B cell (primary cell): ENCODE measurements at regions not wholly inside any gene's neighbourhood (a gene's known extent, or its start where the extent isn't known, plus 50 kb on each side); places are given as distances from the start of the nearest gene placed in this dataset.

Experiments
- ATAC-seq: fragments of 200-7000 bp; cut with Tn5 transposase; one replicate; pipeline ENCODE4 v1.10.0; 2021; ENCODE audit warnings: low read depth, mild to moderate bottlenecking, moderate number of reproducible peaks, moderate library complexity
- CTCF ChIA-PET: fragments of 350-600 bp; sonication (Branson Sonifier 250); formaldehyde crosslinking; loops from one replicate; lab custom pipeline; 2021; ENCODE audit warnings: antibody characterized with exemption, inconsistent platforms; lab: Charles Lee
- POLR2A ChIA-PET: fragments of 350-600 bp; sonication (Branson Sonifier 250); formaldehyde crosslinking; loops from one replicate; lab custom pipeline; 2021; ENCODE audit warnings: antibody characterized with exemption; lab: Charles Lee
- DNase-seq: peaks from one replicate; pipeline ENCODE4 v3.0.0; 2013
- H2AFZ ChIP-seq: 2 replicates; pipeline ENCODE4 v1.6.1; 2012; ENCODE audit warnings: mild to moderate bottlenecking, low read depth, low read length; ENCODE audit not compliant: insufficient read depth, poor library complexity, severe bottlenecking
- H3K27ac ChIP-seq, 2 donors: 1 replicate in 1 of 2; 2 replicates in 1 of 2; pipeline ENCODE4 v1.5.1; 2012 to 2013; ENCODE audit warnings: low read length in 2 of 2, mild to moderate bottlenecking in 2 of 2, moderate library complexity in 1 of 2
- H3K27me3 ChIP-seq, 4 experiments: fragments of 200-600 bp in 1 of 4; sonication (generic) in 1 of 4; replicated peaks in 1 of 4; 1 replicate in 2 of 4; 2 replicates in 2 of 4; pipeline versions ENCODE4 v1.6.1 to v1.7.0; 2013 to 2016; ENCODE audit warnings: low read length in 3 of 4, mild to moderate bottlenecking in 2 of 4, mixed read lengths in 1 of 4, moderate library complexity in 1 of 4; ENCODE audit not compliant: insufficient read depth in 4 of 4, control insufficient read depth in 3 of 4; ENCODE audit errors: control extremely low read depth in 1 of 4
- H3K36me3 ChIP-seq, 2 experiments: replicated peaks in 1 of 2; 1 replicate in 1 of 2; 2 replicates in 1 of 2; pipeline versions ENCODE4 v1.6.1 to v1.7.1; 2013; ENCODE audit warnings: low read length in 1 of 2; ENCODE audit not compliant: insufficient read depth in 2 of 2, control insufficient read depth in 1 of 2; ENCODE audit errors: control extremely low read depth in 1 of 2, extremely low read depth in 1 of 2
- H3K4me1 ChIP-seq, 2 donors: fragments of 200-600 bp in 1 of 2; sonication (generic) in 1 of 2; 1 replicate in 1 of 2; 2 replicates in 1 of 2; pipeline versions ENCODE4 v1.5.1 to v1.6.1; 2013 to 2017; ENCODE audit warnings: low read length in 2 of 2; ENCODE audit not compliant: control insufficient read depth in 2 of 2, insufficient read depth in 2 of 2
- H3K4me2 ChIP-seq: replicated peaks from 2 replicates; pipeline ENCODE3; 2012; ENCODE audit warnings: mild to moderate bottlenecking, low read depth, low read length; ENCODE audit not compliant: poor library complexity, severe bottlenecking
- H3K4me3 ChIP-seq, 5 experiments: fragments of 200-600 bp in 1 of 5; sonication (generic) in 1 of 5; 1 replicate in 3 of 5; 2 replicates in 2 of 5; pipeline versions ENCODE4 v1.5.1 to v1.7.0; 2011 to 2016; ENCODE audit warnings: low read length in 4 of 5, mild to moderate bottlenecking in 4 of 5, low read depth in 2 of 5, control low read depth in 1 of 5, moderate library complexity in 1 of 5; ENCODE audit not compliant: insufficient read depth in 1 of 5; ENCODE audit errors: control extremely low read depth in 1 of 5, extremely low read depth in 1 of 5
- H3K79me2 ChIP-seq: fragments of 200-600 bp; sonication (generic); one replicate; pipeline ENCODE4 v1.6.0; 2016; ENCODE audit warnings: low read length; ENCODE audit not compliant: control insufficient read depth, insufficient read depth
- H3K9ac ChIP-seq: fragments of 200-600 bp; sonication (generic); 2 replicates; pipeline ENCODE4 v1.6.1; 2017; ENCODE audit warnings: mild to moderate bottlenecking, low read length, moderate library complexity
- H3K9me3 ChIP-seq, 3 donors: one replicate each; pipeline versions ENCODE4 v1.6.1 to v1.7.1; 2013; ENCODE audit warnings: low read length in 2 of 3; ENCODE audit not compliant: control insufficient read depth in 2 of 3, insufficient read depth in 1 of 3; ENCODE audit errors: control extremely low read depth in 1 of 3
- H4K20me1 ChIP-seq: 2 replicates; pipeline ENCODE4 v1.6.0; 2012; ENCODE audit warnings: mild to moderate bottlenecking, low read length; ENCODE audit not compliant: insufficient read depth, control insufficient read depth, poor library complexity, severe bottlenecking
- H3K27ac Mint-ChIP-seq: one replicate; pipeline ENCODE4 v1.8.0; 2021; ENCODE audit warnings: mixed read lengths
- H3K27me3 Mint-ChIP-seq: one replicate; pipeline ENCODE4 v1.8.0; 2021; ENCODE audit warnings: mixed read lengths
- H3K4me1 Mint-ChIP-seq: one replicate; pipeline ENCODE4 v1.8.0; 2021; ENCODE audit warnings: mixed read lengths
- H3K4me3 Mint-ChIP-seq: one replicate; pipeline ENCODE4 v1.8.0; 2021; ENCODE audit warnings: mixed read lengths
- H3K9me3 Mint-ChIP-seq: one replicate; pipeline ENCODE4 v1.8.0; 2022; ENCODE audit warnings: mixed read lengths; ENCODE audit not compliant: insufficient read depth
- CTCF ChIP-seq: fragments of 200-600 bp; IDR thresholded peaks from one replicate; pipeline ENCODE4 v1.8.0; 2022; ENCODE audit warnings: antibody characterized with exemption, mild to moderate bottlenecking
- EZH2 ChIP-seq: IDR thresholded peaks from 2 replicates; pipeline ENCODE4 v1.6.1; 2012; ENCODE audit warnings: borderline replicate concordance, low read depth, mild to moderate bottlenecking, moderate library complexity, low read length; ENCODE audit not compliant: insufficient read depth, poor library complexity, severe bottlenecking
- WGBS: methylation state at CpG from one replicate; pipeline ENCODE4 v1.1.5; 2013; ENCODE audit warnings: missing lambda C conversion rate; ENCODE audit not compliant: insufficient coverage; 5-methylcytosine and 5-hydroxymethylcytosine counted together
- intact Hi-C: fragments of 100-400 bp; cut with micrococcal nuclease; formaldehyde crosslinking; loops from one replicate; pipeline ENCODE4 v1.10.0; 2022

DNA sequence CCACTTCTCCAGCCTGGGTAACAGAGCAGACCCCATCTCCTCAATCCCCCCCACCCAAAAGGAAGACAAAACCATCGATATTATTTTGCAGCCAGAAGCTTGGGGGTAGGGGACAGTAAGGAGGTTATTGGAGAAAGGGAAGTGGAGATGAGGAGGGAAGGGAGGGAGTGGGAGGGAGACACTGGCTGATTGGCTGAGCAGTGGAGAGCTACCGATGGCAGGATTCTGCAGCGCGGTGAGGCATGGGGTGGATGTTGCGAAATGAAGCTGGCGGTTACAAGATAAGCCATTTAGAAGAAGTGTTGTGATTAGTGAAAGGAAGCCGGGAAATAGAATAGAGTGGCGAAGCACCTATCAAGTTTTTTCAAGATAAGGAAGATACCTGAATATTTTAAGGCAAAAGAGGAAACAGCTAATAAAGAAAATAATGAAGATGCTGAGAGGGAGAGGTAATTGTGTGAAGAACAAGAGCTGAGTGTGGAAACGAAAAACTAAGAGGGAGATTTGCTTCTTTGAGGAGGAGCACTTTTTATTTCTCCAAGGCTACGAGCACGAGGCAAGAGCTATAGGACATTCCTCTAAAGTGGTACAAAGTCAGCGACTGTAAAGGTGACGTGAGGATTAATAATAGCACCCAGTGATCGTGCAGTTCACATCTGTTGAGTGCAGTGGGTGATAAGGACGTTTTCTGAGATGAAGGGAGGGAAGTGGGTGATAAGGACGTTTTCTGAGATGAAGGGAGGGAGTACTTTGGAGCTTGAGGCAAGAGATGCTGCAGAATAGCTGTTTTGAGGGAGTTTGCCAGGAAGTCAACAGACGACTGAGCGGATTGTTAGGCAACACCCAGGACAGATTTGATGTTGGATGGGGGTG, 103.2 kb upstream of the KIF26B start:
- POLR2A ChIA-PET: no interaction called here

GRCh38 chr1:245046769-245047168, 108.0 kb upstream of the KIF26B start:
- POLR2A ChIA-PET: no interaction called here
- H3K9me3 Mint-ChIP-seq: no peaks in the 10 kb centered on the region
- no peak for TF ChIP-seq EZH2
- TF ChIP-seq CTCF: no peak
- Histone ChIP-seq H3K4me1 (peaks cover 4 to 6% of the 10 kb centered on the region in 2 donors), H3K79me2 (no peaks in the 10 kb centered on the region), H3K27ac (no peak overlapping the region), H3K4me3 (no peak overlapping the region), H3K36me3 (no peaks in the 10 kb centered on the region), H3K9me3 (no peaks in the 10 kb centered on the region), H3K4me2 (no peak overlapping the region), H3K9ac (no peak overlapping the region), H4K20me1 (no peaks in the 10 kb centered on the region), H3K27me3 (no peaks in the 10 kb centered on the region), H2AFZ (no peak overlapping the region)
- intact Hi-C loops: no loop called here
- H3K27me3 Mint-ChIP-seq: peaks cover 7% of the 10 kb centered on the region
- no peak overlapping the region for H3K27ac Mint-ChIP-seq
- WGBS: over 99% methylated on average over 9 of the region's 11 CpGs
- peaks cover 7% of the 10 kb centered on the region for H3K4me1 Mint-ChIP-seq
- DNase-seq: no peak
- H3K4me3 Mint-ChIP-seq: no peak overlapping the region
- no peak for ATAC-seq
- CTCF ChIA-PET: interaction anchor here (7.2 kb wide), 1 partner anchor 247 kb away, joined by 265 read pairs; no protein-coding TSS in a partner anchor

More for the DNA sequence above, 103.2 kb upstream of the KIF26B start:
- DNase-seq (peak; percentile 13), ATAC-seq (no peak)
- Histone ChIP-seq H4K20me1 (no peaks in the 10 kb centered on the region), H3K4me1 (peaks cover 12% of the 10 kb centered on the region in 2 donors), H3K79me2 (no peaks in the 10 kb centered on the region), H3K36me3 (no peaks in the 10 kb centered on the region), H3K27ac (no peak overlapping the region), H3K9me3 (no peaks in the 10 kb centered on the region), H3K4me3 (peak overlapping the region in 2 of 5 experiments; percentile 3 to 55), H3K4me2 (peak overlapping the region; percentile 51), H3K9ac (peak overlapping the region; percentile 41), H3K27me3 (peaks cover 0 to 5% (median 0%) of the 10 kb centered on the region in 4 experiments), H2AFZ (peak overlapping the region; percentile 41)
- no peaks in the 10 kb centered on the region for H3K9me3 Mint-ChIP-seq
- intact Hi-C loops: no loop called here
- TF ChIP-seq EZH2: no peak
- peak overlapping the region; percentile 37 for H3K4me3 Mint-ChIP-seq
- WGBS: 17% methylated on average over 17 of the region's 18 CpGs
- no peak overlapping the region for H3K27ac Mint-ChIP-seq
- CTCF ChIA-PET: interaction anchor here (0.6 to 1.8 kb wide), 5 partner anchors 9 to 446 kb away, joined by 3 to 15 read pairs (median 4); no protein-coding TSS in a partner anchor
- peaks cover 18% of the 10 kb centered on the region for H3K27me3 Mint-ChIP-seq
- peaks cover 12% of the 10 kb centered on the region for H3K4me1 Mint-ChIP-seq
